ENCODE measurements at regions not wholly inside any gene's neighbourhood (a gene's known extent, or its start where the extent isn't known, plus 50 kb on each side); places are given as distances from the start of the nearest gene placed in this dataset.

GRCh38 chr1:195337646-195338045 is 1270.6 kb downstream of the KCNT2 start:
- H3K36me3 ChIP-seq (ENCODE audit: control insufficient read depth in 2 of 2, extremely low read depth in 1 of 2, insufficient read depth in 2 of 2, low read length in 2 of 2), result no peaks in the 10 kb centered on the region
- H3K4me1 ChIP-seq (ENCODE audit: control insufficient read depth, extremely low read depth, insufficient read depth, low read length), result no peaks in the 10 kb centered on the region
- BruUV-seq (replicated peaks), result no TSS peak
- POLR2A ChIA-PET, result no interaction called here
- H3K27ac ChIP-seq (ENCODE audit: insufficient read depth, low read depth, low read length), result no peak overlapping the region
- CTCF ChIA-PET, result no interaction called here
- FAIRE-seq (no peak), DNase-seq (ENCODE audit: low read depth, low spot score) (no peak)
- no peaks in the 10 kb centered on the region for H3K79me2 ChIP-seq (ENCODE audit: control insufficient read depth, insufficient read depth, low read length)
- H3K9ac ChIP-seq (replicated peaks; ENCODE audit: extremely low read depth, insufficient read depth, low read length), result no peak overlapping the region
- no peaks in the 10 kb centered on the region for H4K20me1 ChIP-seq (replicated peaks; ENCODE audit: control insufficient read depth, extremely low read depth, insufficient read depth, low read length)
- H3K9me3 ChIP-seq (replicated peaks; ENCODE audit: control insufficient read depth, insufficient read depth, low read length), result peaks cover 1% of the 10 kb centered on the region
- no peak overlapping the region for H3K4me2 ChIP-seq (ENCODE audit: insufficient read depth, low read length)
- TF ChIP-seq MAX (IDR thresholded peaks at IDR 0.05; ENCODE audit: insufficient read depth, insufficient read length) (no peak), JUN (IDR thresholded peaks at IDR 0.05; ENCODE audit: borderline replicate concordance, insufficient read depth, insufficient read length, low read depth) (no peak), POLR2AphosphoS5 (IDR thresholded peaks at IDR 0.05; ENCODE audit: insufficient read depth, low read depth, low read length) (no peak), POLR2A (IDR thresholded peaks at IDR 0.05; ENCODE audit: low read depth, low read length) (no peak), MYC (IDR thresholded peaks at IDR 0.05; ENCODE audit: low read depth, low read length) (no peak)
- no peaks in the 10 kb centered on the region for H3K27me3 ChIP-seq (ENCODE audit: control insufficient read depth in 2 of 2, insufficient read depth in 2 of 2, low read length in 2 of 2)
- H3K9me1 ChIP-seq (replicated peaks; ENCODE audit: control insufficient read depth, extremely low read depth, insufficient read depth, low read length), result no peaks in the 10 kb centered on the region
- no peak overlapping the region for H3K4me3 ChIP-seq (replicated peaks in 1 of 3; ENCODE audit: insufficient read depth in 1 of 3, low read depth in 1 of 3, low read length in 3 of 3)
- dilution Hi-C loops (cut with MboI; ENCODE audit: extremely low pct_ligation_motif_present, low sequenced_read_pairs), result no loop called here
- no peak overlapping the region for H2AFZ ChIP-seq (ENCODE audit: low read depth, low read length)
- intact Hi-C loops (cut with micrococcal nuclease), result no loop called here

GRCh38 chr1:195336812-195337211 is 1271.4 kb downstream of the KCNT2 start:
- DNase-seq (ENCODE audit: low read depth, low spot score) (no peak), FAIRE-seq (no peak)
- intact Hi-C loops (cut with micrococcal nuclease) (no loop called here), dilution Hi-C loops (cut with MboI; ENCODE audit: extremely low pct_ligation_motif_present, low sequenced_read_pairs) (no loop called here)
- Histone ChIP-seq H3K4me1 (ENCODE audit: control insufficient read depth, extremely low read depth, insufficient read depth, low read length) (no peaks in the 10 kb centered on the region), H4K20me1 (replicated peaks; ENCODE audit: control insufficient read depth, extremely low read depth, insufficient read depth, low read length) (no peaks in the 10 kb centered on the region), H3K4me2 (ENCODE audit: insufficient read depth, low read length) (no peak overlapping the region), H3K27ac (ENCODE audit: insufficient read depth, low read depth, low read length) (no peak overlapping the region), H2AFZ (ENCODE audit: low read depth, low read length) (no peak overlapping the region), H3K9me3 (replicated peaks; ENCODE audit: control insufficient read depth, insufficient read depth, low read length) (peaks cover 1% of the 10 kb centered on the region), H3K9me1 (replicated peaks; ENCODE audit: control insufficient read depth, extremely low read depth, insufficient read depth, low read length) (no peaks in the 10 kb centered on the region), H3K9ac (replicated peaks; ENCODE audit: extremely low read depth, insufficient read depth, low read length) (no peak overlapping the region), H3K4me3 (replicated peaks in 1 of 3; ENCODE audit: insufficient read depth in 1 of 3, low read depth in 1 of 3, low read length in 3 of 3) (no peak overlapping the region), H3K36me3 (ENCODE audit: control insufficient read depth in 2 of 2, extremely low read depth in 1 of 2, insufficient read depth in 2 of 2, low read length in 2 of 2) (no peaks in the 10 kb centered on the region), H3K79me2 (ENCODE audit: control insufficient read depth, insufficient read depth, low read length) (no peaks in the 10 kb centered on the region), H3K27me3 (ENCODE audit: control insufficient read depth in 2 of 2, insufficient read depth in 2 of 2, low read length in 2 of 2) (no peaks in the 10 kb centered on the region)
- ChIA-PET CTCF (no interaction called here), POLR2A (no interaction called here)
- TF ChIP-seq POLR2AphosphoS5 (IDR thresholded peaks at IDR 0.05; ENCODE audit: insufficient read depth, low read depth, low read length) (no peak), POLR2A (IDR thresholded peaks at IDR 0.05; ENCODE audit: low read depth, low read length) (no peak), MAX (IDR thresholded peaks at IDR 0.05; ENCODE audit: insufficient read depth, insufficient read length) (no peak), CTCF (IDR thresholded peaks at IDR 0.05; ENCODE audit: extremely low read depth in 1 of 2, insufficient read depth in 1 of 2, low read depth in 1 of 2, low read length in 2 of 2) (no peak), FOS (IDR thresholded peaks at IDR 0.05; ENCODE audit: borderline replicate concordance, insufficient read depth, low read length) (no peak), JUN (IDR thresholded peaks at IDR 0.05; ENCODE audit: borderline replicate concordance, insufficient read depth, insufficient read length, low read depth) (no peak), EZH2 (IDR thresholded peaks at IDR 0.05; ENCODE audit: borderline replicate concordance, low read depth, low read length, severe bottlenecking) (no peak), GATA2 (IDR thresholded peaks at IDR 0.05; ENCODE audit: insufficient read depth, insufficient read length, low read depth, low read length) (no peak), MYC (IDR thresholded peaks at IDR 0.05; ENCODE audit: low read depth, low read length) (no peak)
- BruUV-seq (replicated peaks), result no TSS peak
